Frontal cortex (tissue), 3 donors: ENCODE measurements at regions not wholly inside any gene's neighbourhood (a gene's known extent, or its start where the extent isn't known, plus 50 kb on each side); places are given as distances from the start of the nearest gene placed in this dataset.
"Not testable (repeated sequence)": the region's sequence is repeated elsewhere in the genome, so short reads cannot be mapped to it uniquely, and the experiment has no call there.

Experiments used
- DNase-seq, 2 donors: peaks; one replicate each; pipeline ENCODE4 v3.0.0; 2012; ENCODE audit warnings: low spot score in 2 of 2
- FAIRE-seq: peaks from 2 replicates; lab custom pipeline; 2012; peaks lifted over from hg19 to GRCh38; lab: Jason Lieb, UNC
- donor health status: control.
- donor health status: control.
- donor health status: control.

DNA sequence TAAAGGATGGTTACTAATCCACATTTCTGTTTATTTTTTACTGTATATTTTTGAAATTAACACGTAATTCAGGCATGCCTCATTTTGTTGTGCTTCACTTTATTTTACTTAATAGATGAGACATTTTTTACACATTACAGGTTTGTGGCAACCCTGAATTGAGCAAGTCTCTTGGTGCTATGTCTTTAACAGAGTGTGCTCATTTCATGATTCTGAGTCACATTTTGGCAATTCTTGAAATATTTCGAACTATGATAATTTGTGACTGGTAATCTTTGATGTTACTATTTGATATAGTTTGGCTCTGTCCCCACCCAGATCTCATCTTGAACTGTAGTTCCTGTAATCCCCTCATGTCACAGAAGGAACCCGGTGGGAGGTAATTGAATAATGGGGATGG lies 1120.5 kb upstream of the FLRT2 start:
- no peak for FAIRE-seq
- no peak for DNase-seq

DNA sequence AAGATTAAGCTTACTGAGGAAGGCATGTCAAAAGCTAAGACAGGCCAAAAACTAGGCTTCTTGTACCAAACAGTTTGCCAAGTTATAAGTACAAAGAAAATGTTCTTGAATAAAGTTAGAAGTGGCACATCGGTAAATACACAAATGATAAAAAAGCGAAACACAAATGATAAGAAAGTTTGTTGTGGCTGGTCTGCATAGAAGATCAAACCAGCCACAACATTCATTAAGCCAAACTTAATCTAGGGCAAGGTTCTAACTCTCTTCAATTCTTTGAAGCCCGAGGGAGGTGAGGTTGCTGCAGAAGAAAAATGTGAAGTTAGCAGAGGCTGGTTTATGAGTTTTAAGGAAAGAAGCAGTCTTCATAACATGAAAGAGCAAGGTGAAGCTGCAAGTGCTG lies 1119.6 kb upstream of the FLRT2 start:
- DNase-seq, result no peak
- FAIRE-seq, result no peak

- FAIRE-seq (no peak), DNase-seq (no peak)
These were observed 1109.7 kb upstream of the FLRT2 start for GRCh38 chr14:84420221-84420620.

GRCh38 chr14:84421621-84422020 lies 1108.3 kb upstream of the FLRT2 start:
- FAIRE-seq (no peak), DNase-seq (no peak)

DNA sequence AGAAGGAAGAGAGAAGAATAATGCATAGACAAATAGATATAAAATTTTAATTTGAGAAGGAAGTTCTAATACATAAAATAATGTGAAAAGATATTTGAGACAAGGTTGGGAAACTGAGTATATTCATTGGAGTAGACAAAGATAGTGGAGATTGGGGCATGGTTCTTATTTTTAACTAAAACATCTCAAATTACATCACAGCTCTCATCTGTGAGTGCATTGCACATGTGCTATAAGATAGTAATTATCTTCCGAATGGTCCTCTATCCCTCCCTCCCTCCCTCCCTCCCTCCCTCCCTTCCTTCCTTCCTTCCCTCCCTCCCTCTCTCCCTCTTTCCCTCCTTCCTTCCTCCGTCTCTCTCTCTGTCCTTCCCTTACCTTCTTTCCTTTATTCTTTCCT lies 1104.0 kb upstream of the FLRT2 start:
- FAIRE-seq (no peak), DNase-seq (no peak)

- FAIRE-seq (no peak), DNase-seq (no peak)
These were observed 1097.3 kb upstream of the FLRT2 start for GRCh38 chr14:84432676-84433075.

- DNase-seq (no peak), FAIRE-seq (no peak)
These were observed 1096.0 kb upstream of the FLRT2 start for GRCh38 chr14:84433961-84434360.

DNA sequence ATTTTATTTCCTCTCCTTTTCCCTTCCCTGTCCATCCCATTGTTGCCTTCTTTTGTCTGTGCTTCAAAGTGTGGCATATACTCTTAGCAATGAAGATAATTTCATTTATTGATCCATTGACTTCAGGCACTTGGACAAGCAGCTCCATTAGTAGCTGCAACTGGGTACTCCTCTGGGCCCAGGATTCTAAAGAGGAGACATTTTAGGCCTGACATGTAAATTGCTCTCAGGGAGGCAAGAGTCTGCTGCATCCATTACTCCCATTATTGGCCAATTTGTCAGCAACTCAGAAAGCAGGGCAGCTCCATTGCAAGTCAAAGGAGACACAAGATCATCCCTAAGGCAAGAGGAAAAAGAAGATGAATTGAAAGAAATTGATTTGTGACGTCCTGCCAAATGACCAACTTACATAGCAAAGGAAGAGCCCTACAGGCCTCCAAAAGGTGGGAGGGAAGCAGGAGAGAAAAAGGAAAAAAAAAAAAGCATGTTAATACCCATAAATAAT lies 1094.1 kb upstream of the FLRT2 start:
- DNase-seq, result no peak

GRCh38 chr14:84436528-84436927 lies 1093.4 kb upstream of the FLRT2 start:
- no peak for FAIRE-seq
- DNase-seq, result no peak

More for the DNA sequence above, 1094.1 kb upstream of the FLRT2 start:
- FAIRE-seq, result no peak

GRCh38 chr14:84442521-84442920 lies 1087.4 kb upstream of the FLRT2 start:
- DNase-seq (no peak), FAIRE-seq (no peak)

DNA sequence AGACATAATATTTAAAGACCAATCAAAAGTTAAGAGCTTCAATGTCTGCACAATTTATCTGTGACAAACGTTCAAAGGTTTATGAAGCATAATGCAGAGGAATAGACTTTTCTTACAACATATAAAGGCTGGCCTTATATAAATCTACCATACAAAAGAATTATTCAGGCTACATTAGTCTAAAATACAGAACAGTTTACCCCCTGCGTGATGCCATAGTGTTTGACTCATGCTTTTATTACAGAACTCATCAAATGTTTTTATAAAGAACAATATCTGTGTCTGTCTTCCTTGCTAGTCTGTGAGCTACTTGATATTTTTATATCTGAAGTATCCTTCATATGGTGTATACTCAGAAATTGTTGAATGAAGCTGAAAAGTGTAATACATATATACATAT lies 1084.5 kb upstream of the FLRT2 start:
- no peak for DNase-seq
- no peak for FAIRE-seq

DNA sequence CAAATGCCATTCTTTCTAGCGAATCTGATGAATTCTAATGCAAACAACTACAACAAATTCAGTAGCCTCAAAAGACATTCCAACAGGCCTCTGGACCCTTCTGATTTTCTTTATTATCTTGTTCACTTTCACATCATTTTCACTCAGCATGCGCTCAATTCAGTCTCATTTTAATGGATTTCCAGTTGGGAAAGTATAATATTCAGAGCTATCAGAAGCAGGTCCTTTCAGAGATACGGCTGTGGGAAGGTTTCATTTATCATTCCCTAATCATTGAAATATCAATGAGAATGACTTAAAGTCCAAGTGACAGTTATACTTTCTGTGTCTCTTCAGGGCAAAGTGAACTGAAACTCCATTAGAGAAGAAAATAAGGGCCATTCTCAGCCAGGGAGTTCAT lies 1083.7 kb upstream of the FLRT2 start:
- FAIRE-seq, result no peak
- DNase-seq, result no peak

GRCh38 chr14:84453307-84453950 lies 1076.5 kb upstream of the FLRT2 start:
- no peak for DNase-seq
- FAIRE-seq, result no peak

DNA sequence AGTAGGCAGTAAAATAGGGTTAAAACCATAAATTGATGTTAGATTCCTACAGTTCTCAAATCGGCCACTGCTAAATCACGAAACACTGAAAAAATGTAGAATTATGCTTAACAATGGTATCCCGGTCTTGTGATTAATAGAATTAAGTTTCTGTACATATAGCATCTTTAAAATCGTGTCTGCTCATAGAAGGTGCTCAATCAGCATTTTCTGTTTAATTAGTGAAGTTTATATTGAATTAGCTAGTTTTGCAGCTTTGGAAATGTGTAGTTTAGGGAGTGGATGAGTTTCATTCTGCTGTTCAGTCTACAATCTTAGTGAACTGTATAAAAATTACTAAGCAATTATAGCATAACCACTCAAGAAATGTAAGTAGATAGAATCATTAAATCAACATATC lies 1075.8 kb upstream of the FLRT2 start:
- FAIRE-seq (no peak), DNase-seq (no peak)

DNA sequence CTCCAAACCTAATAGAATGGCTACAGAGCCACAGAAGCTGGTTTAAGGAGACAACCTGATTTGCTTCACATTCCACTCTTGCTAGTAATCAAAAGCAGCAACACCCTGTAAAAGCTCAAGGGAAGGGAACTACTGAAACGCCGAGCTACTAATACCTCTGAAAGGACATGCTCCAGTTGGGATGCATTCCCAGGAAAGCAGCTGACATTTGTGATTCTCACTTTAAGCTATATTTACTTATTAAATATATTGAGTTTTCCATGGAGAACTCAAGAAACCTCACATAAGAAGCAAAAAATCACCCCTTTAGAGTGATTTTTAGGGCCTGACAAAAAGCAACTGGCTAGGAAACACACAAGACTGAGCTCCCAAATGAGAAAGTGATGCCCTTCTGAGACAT lies 1073.0 kb upstream of the FLRT2 start:
- FAIRE-seq (no peak), DNase-seq (no peak)

DNA sequence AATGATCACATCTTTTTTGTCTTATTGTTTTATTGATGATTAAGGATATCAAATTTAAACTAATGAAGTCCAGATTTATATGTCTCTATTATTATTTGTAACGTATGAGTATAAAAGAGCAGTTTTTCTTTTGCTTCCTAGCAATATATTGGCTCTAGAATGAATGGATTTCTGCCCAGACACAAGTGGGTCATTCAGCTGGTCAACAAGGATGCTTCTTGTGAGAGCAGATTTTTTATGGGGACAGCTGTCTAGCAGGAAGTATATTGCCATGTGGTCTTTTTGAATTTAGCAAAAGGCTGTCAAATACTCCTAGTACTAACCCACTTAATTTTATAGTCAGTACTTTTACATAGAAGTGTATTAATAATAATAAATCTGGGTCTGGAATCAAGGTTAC lies 1071.1 kb upstream of the FLRT2 start:
- no peak for DNase-seq
- peak; percentile 76 for FAIRE-seq

DNA sequence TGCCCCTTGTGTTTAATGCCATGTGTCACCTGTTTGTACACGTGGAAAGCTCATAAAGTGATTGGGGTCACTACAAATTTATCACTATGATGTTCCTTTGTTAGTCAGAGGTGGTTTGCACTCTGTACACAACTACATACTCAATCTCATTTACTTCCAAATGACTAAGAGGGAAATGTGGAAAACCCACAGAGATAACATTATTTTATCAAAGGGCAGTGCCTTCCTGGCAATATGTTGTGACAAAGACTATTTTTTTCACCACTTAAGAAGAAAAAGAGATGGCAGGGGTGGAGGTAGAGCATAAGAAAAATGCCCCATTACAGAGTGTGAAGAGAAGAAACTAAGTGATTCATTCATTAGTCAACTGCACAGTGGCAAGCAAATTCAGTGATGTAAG lies 1064.1 kb upstream of the FLRT2 start:
- FAIRE-seq, result no peak

DNA sequence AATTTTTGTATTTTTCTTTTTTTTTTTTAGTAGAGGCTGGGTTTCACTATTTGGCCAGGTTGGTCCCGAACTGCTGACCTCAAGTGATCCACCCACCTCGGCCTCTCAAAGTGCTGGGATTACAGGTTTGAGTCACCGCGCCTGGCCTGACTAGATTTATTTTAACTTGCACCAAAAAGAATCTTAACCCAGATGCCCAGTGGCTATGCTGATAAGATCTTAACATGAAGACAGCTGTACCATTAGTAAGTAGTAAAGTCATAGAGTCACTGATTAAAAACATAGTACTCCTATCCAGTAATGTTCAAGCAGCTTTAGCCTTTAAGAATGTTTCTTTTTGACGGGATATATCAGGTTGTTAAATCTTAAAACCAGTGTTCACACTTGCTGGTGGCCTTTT lies 1061.8 kb upstream of the FLRT2 start:
- FAIRE-seq (no peak), DNase-seq (no peak)

More for the DNA sequence above, 1064.1 kb upstream of the FLRT2 start:
- DNase-seq, result no peak

DNA sequence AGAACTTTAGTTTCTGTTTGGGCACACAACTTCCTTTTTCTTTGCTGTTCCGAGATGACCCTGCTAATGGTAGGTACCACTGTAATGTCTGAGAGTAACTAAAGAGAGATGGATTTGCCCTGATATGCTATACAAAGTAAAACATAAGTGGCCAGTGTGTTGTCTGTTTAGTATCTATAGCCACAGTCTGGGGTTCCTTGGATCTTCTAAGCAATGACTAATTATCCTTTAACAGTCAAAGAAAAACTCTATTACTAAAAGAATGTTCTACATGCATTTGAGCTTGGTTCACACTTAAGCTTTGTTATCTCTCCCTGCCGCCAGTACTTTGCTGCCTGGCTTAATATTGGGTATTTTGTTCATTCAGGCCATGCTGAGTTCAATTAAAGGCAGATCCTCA lies 1051.9 kb upstream of the FLRT2 start:
- FAIRE-seq (no peak), DNase-seq (no peak)

DNA sequence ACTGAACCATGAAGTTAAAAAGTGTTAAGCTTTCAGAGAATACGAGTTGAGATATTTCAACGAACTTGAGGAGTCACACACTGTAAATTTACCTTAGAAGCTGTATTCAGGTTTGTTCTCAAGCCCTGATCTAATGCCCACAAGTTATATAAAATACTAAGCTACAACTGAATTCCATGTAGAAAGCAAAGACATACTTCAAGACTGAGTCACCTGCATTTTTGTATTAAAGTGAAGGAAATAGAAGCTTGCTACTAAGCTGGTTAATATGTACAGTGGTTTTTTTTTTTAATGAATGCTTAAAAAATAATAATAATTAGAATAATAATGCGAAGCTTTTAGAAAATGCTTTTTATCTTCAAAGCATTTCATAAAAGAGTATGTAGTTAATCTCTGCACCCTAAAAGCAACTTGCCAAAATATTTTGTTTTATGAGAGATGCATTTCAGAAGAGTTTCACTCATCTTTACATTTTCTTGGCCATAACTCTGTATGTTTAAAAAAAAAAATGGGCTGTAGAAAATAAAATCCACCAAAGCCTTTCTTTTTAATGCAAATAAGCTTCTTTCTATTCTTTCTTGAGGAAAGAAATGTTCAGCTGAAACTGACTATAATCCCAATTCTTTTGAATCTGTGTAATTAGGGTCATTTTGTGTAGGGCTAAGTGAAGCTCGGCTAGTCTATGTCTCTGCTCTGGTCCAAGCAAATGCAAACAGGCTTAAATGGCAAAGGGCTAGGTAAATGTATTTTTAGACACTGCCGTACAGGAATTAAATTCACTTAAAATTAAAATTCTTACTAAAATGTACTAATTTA lies 1047.5 kb upstream of the FLRT2 start:
- DNase-seq (no peak), FAIRE-seq (no peak)

GRCh38 chr14:84483072-84483420 lies 1046.9 kb upstream of the FLRT2 start:
- DNase-seq, result no peak
- no peak for FAIRE-seq

GRCh38 chr14:84484243-84484642 lies 1045.7 kb upstream of the FLRT2 start:
- DNase-seq, FAIRE-seq: not testable (repeated sequence)
